HG02623 (cell line): ENCODE measurements at regions not wholly inside any gene's neighbourhood (a gene's known extent, or its start where the extent isn't known, plus 50 kb on each side); places are given as distances from the start of the nearest gene placed in this dataset.

ENCODE experiments used
- ATAC-seq: cut with Tn5 transposase; IDR thresholded peaks from one replicate; pipeline ENCODE4 v1.9.1; 2021; ENCODE audit warnings: moderate library complexity; ENCODE audit not compliant: unreplicated experiment

GRCh38 chr12:82529101-82529500, 157.6 kb upstream of the TMTC2 start:
- ATAC-seq = no peak

GRCh38 chr12:82529954-82530353, 156.8 kb upstream of the TMTC2 start:
- ATAC-seq = no peak

DNA sequence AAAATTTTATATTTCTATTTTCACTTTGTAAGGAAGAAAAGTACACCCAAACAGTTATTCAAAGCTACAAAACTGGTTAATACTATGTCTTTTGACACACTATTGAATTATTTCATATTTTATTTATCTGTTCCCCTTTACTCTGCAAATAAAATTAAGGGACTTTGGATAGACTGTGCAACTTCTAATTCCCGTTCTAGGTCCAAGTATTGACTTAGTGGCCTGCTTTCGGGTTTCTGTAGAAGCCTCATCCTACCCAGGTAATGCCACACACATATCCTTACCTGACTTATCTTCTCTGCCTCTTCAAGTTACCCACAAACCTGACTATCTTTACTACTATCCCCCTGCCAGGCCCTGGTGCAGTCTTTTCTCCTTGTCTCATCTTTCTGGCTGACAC, 156.3 kb upstream of the TMTC2 start:
- no peak for ATAC-seq

- ATAC-seq = no peak
These were observed 153.4 kb upstream of the TMTC2 start for GRCh38 chr12:82533341-82533740.

DNA sequence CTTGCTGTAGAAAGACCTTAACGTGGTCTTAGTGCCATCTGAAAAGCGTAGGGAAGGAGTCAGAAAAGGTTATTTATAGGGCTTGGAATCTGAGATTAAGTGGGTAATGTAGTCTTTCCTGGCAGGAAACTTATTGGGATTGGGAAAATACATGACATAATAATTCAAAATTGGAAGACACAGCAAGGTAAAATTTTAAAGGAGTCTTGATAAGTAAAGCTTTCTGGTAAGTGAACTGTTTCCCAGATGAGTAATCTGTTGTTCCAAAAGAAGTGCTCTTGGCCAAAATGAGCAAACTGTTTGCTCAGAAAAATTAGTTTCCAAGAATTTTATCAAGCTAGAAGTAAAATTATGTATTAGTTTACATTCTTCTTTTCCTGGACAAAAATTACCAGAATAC, 149.3 kb upstream of the TMTC2 start:
- ATAC-seq = no peak

GRCh38 chr12:82554529-82554928, 132.2 kb upstream of the TMTC2 start:
- ATAC-seq = peak; percentile 50

GRCh38 chr12:82555699-82556098, 131.0 kb upstream of the TMTC2 start:
- ATAC-seq = no peak

DNA sequence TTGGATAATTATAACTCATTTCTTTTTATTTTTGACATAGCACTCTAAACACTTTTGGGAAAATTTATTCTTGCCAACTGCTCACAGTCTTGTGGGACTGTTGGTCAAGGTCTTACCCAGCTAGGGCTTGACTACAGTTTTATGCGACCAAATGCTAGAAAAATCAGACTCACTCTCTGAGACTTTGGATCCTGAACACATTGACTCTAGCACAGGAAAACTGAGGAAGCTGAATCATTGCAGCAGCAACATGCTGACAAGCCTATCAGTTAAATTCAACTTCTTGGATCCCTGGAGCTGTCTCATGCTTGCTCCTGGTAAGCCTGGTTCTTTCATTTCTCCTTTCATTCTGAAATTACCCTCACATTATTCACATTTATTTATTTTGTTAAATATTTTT, 120.7 kb upstream of the TMTC2 start:
- ATAC-seq = no peak

DNA sequence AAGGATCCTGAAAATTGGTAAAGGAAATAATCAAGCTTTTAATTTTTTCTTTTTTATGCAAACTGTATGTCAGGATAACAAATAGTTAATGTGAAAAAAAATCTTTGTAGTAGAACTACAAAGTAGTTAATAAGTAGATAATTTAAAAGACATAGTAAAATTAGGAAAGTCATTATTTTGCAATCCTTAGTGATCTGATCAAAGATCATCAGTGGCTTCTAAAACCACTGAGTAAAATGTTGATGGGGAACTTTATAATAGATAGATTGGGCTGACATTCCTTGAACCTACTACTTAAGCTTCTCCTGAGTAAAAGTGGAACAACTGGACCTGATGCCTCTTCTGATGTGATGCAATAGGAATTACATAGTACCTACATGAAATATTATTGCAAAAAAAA, 119.0 kb upstream of the TMTC2 start:
- ATAC-seq = no peak

DNA sequence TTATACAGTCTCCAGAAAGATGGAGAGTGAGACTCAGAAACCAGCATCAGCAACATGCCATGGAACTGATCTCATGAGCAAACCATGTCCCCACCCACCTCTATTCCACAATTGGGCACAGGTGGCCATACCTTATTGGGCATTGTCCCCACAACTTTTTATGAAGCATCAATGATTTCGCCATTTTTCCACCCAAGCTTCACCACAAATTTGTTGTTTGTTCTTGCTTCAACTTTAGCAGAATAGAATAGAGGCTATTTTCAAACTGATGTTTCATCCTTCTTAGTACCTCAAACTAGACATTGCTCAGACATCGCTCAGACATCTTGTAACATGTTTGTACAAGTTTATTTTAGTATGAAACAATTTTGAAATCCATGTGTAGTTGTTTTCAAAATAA, 112.5 kb upstream of the TMTC2 start:
- ATAC-seq = no peak

DNA sequence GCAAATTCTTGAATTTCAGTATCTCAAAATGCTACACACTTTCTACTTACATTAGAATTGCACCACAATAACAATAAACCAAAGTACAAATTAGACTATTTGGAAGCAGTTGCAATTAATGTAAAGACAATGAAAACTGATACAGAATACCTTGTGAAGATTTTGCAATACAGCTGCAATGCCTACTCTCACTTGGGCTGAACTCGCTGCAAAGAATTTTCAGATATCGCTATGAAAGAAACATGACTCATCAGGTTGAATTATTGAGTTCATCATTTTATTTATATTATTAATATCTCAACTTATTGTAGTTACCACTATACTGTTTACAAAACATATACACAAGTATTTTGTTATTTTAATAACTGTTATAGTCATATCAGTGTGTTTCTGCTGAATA, 108.0 kb upstream of the TMTC2 start:
- no peak for ATAC-seq

DNA sequence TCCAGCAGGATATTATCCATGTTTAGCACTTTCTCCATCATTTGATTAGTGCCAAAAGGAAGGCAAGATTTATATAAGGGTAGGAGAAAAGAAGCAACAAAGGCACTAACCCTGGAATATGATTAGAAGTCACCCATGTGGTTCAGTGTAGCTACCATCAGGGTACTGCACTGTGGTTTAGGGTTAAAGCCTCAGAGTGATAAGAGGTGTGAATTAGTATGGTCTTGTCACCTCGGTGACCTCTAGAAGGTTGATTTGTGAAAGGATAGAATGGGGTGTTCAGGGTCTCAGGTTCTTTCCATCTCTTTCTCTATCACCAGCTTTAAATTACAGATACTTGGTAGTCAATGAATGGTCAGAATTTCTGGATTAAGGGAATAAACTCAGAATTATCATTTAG, 103.0 kb upstream of the TMTC2 start:
- no peak for ATAC-seq

- ATAC-seq = peak; percentile 66
These were observed 93.6 kb upstream of the TMTC2 start for GRCh38 chr12:82593143-82593542.

DNA sequence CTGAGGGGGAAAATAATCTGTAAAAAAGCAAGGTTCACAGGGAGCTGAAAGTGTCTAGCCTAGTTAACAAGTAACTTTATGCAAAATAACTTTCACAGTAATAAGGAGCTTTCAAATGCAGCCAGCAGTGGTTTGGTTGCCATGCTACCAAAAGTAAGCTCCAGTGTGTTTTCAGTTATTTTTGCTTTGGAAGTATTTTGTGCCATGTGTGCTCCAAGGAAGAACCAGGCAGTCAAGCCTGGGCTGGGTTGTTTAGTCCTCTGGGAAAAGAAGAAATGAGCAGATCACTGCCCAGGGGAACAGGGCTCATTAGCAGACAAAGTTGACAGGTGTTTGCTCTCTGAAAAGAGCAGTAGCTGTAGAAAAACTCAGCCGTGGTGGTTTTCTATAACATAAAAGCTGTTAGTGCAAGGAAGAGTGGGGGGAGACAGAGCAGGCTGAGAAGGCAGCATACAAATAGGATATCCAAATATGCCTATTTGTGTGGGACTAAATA, 92.8 kb upstream of the TMTC2 start:
- ATAC-seq = peak; percentile 89

GRCh38 chr12:82595941-82596340, 90.8 kb upstream of the TMTC2 start:
- ATAC-seq = no peak

- ATAC-seq = no peak
These were observed 90.2 kb upstream of the TMTC2 start for GRCh38 chr12:82596483-82596882.

DNA sequence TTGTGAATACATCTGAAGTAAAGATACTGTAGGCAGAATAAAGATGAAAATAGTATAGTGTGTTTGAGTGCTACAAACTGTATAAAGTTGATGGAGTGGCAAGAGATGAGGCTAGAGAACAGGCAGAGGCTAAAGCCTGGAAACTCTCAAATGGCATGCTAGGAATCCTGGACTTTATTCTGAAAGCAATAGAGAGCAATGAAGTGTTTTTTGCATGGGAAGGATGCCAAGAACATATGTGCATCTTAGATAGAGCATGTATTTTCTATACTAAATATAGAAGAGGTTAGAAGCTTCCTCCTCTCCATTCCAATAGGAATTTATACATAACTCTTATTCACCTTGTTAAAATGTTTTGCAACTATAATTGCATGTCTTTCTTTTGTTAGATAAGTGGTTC, 86.3 kb upstream of the TMTC2 start:
- ATAC-seq = no peak

DNA sequence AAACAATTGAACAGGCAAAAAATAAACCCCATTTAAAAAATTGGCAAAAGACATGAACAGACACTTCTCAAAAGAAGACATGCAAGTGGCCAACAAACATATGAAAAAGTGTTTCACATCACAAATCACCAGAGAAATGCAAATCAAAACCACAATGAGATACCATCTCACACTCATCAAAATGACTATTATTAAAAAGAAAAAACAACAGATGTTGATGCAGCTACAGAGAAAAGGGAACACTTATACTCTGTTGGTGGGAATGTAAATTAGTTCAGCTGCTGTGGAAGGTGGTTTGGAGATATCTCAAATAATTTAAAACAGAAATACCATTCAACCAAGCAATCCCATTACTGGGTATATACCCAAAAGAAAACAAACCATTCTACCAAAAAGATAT, 83.1 kb upstream of the TMTC2 start:
- peak; percentile 56 for ATAC-seq

DNA sequence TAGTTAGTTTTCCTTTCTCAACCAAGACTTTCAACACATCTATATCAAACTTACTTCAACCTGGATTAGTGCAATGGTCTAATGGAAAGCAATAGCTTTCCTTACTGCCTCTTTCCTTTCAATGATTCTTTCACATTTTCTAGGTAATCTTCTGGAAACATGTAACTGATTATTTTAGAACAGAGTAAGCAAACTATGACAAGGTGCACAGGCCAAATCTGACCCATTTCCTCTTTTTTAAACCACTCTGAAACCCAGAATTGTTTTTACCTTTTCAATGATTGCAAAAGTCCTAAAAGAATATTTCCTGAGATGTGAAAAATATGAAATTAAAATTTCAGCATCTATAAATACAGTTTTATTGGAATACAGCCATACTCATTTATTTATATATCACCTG, 81.6 kb upstream of the TMTC2 start:
- peak; percentile 66 for ATAC-seq

DNA sequence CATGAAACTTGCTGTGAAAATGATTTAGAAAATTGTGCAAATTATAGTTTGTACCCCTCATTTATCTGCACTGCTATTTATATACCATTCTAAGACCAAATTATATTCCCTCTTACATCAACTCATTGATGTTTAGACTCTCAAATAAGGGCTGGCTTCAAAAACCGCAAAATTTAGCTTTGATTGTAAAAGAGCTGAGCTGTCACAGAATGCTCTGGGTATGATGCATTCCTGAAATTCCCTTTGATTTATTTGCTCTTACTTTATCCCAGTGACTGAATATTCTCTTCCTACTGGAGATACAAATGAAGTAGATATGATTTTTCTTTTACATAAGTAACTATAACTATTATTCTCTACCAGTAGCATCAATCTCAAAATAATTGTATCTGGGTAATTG, 78.0 kb upstream of the TMTC2 start:
- ATAC-seq = no peak

GRCh38 chr12:82609234-82609914, 77.3 kb upstream of the TMTC2 start:
- ATAC-seq = no peak

DNA sequence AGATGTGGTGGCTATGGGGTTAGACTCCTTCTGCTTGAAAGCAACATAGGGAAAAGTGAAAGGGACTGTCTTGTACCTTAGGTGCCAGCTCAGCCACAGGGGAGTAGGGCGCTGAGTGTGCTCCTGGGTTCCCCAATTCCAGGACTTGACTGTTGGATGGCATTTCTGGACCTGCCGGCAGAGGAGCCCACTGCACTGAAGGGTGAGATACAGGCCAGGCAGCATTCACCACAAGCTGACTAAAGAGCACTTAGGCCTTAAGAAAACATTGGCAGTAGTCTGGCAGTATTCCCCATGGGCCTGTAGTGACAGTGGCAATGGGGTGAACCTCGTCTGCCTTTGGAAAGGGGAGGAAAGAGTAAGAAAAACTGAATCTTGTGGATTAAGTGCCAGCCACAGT, 67.1 kb upstream of the TMTC2 start:
- ATAC-seq = no peak

GRCh38 chr12:82620917-82621316, 65.8 kb upstream of the TMTC2 start:
- no peak for ATAC-seq
